Activated CD8-positive, alpha-beta memory T cell treated with anti-CD3 and anti-CD28 coated beads for 24 hours (primary cell): ENCODE measurements at regions not wholly inside any gene's neighbourhood (a gene's known extent, or its start where the extent isn't known, plus 50 kb on each side); places are given as distances from the start of the nearest gene placed in this dataset.

Source experiments
- DNase-seq: peaks from one replicate; pipeline ENCODE4 v3.0.0-alpha.2; 2020

- no peak for DNase-seq
Measured at GRCh38 chr14:36028218-36028617, 148.3 kb downstream of the PTCSC3 start.

DNA sequence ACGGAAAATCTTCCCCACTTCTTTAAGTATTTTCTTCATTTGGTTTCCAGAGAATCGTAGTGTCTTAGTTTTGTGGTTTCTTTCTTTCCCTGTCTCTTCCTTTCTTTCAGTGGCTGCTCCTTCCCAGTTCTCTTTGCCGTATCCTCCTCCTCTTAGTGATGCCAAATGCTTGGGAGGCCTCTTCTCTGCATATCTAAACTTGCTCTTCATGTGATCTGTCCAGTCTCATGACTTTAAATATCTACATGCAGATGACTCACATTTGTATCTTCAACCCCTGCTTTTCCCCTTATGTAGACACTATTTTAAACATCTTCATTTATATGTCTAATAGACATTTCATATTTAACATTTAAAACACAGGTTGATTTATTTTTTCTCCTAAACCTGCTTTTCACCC is 149.2 kb downstream of the PTCSC3 start:
- DNase-seq, result no peak

DNA sequence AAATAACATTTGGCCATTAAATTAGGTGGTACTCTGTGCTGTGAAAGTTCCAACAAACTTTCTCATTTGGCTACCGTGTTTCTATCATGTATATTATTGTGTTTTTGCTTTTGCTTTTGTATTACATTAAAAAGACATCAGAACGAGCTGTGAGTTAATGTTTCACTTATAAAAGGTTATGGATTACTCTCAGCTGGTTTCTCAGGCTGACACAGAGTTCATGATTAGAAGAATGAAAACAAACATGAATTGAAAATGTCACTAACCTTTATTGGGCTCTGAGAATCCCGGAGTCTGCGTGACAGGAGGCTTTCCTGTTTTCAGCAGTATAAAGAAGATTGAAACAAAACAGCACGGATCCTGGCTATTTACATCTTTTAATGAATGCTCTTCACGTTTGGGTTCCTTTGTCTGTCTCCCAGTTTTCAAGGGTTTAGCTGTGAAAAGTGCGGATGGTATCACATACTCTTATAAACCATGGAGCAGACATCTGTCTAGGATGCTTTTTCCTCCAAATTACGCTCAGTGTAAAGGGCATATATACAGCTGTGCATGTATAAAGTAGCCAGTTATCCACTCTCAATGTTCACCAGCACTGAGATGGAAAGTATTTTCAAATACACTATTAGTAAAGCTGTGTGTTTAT is 153.6 kb downstream of the PTCSC3 start:
- DNase-seq, result no peak

DNA sequence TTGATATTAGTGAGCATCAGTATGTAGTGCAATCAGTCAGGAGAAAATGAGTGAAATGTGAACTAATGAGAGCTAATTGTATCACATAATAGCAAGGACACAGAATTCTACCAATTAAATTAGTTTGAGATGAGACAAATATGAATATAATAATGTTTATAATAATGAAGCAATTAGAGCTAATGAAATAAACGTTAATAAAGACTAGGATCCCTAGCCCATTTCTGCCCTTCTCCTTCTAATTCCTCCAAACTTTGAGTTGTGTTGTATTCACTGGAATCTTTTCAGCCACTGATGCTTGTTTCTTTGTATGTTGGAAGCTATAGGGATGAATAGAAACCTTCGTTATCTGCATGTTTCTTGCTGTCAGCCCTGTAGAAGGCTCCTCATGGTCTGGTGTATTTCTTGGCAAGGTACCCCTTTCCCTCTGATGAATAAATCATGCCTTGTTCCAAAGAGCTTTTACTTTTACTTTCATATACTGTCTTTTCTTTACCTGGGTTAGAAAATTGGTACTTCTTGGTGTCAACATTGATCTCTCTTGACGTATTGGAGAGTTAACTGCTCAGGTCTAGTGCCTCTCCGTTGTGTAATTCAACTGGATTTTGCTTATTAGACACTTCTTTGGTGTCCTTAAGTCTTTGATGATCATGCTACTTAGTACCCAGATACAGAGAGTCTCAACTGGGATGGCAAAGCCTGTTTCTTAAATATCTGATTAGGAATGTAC is 154.8 kb downstream of the PTCSC3 start:
- no peak for DNase-seq

DNA sequence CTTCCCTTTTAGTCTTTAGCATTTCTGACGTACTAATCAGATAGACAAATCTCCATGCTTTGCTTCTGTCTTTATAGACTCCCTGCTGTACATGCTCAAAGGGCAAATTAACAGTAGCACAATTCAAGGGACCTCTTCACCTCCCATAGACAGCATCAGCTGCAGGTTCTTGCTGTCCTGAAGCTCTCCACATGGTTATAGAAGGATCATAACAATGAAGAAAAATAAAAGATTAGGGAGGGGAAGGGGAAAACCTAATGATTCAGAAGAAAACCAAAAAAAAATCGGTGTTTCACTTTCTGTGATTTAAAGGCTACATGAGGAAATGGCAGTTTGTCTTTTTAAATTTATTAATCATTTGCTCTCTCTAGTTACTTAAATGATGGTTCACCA is 155.5 kb downstream of the PTCSC3 start:
- no peak for DNase-seq

DNA sequence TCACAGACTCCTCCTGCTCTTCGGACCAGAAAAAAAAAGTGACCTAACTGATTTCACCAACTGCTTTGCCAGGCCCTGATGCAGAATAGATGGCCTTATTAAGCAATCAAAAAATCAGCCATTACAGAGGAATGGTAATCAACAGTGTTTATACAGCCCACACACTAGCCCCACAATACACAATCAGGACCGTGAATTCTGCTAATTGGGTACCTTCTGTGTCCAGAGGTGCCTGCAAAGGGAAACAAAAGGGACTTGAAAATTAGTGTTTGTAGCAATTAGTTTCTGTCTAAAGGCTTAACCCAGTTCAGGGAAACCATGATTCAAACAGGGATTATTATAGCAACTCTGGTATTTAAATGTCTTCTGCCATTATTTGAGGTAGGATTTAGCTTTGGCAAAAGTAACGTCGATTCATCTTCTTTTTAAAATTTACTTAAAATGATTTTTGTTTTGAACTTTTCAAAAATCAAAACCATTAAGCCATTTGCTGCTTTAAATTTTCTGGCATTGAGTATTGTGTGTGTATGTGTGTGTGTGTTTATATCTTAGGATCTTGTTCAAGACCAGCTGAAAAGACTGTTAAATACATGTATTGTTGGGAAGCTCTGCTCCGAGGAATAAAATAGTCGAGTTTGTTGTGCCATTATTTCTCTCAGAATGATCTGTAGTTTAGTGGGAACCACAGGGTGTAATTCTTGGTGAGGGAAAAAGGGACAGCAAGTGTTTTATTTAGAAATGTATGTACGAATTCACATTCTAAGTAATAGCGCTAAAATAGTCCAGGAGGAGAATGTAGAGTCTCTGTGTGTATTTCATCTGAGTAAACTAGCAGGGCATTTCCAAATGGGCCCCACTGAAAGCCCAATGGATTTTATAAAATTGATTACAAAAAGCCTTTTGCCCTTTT is 156.1 kb downstream of the PTCSC3 start:
- DNase-seq, result no peak

DNA sequence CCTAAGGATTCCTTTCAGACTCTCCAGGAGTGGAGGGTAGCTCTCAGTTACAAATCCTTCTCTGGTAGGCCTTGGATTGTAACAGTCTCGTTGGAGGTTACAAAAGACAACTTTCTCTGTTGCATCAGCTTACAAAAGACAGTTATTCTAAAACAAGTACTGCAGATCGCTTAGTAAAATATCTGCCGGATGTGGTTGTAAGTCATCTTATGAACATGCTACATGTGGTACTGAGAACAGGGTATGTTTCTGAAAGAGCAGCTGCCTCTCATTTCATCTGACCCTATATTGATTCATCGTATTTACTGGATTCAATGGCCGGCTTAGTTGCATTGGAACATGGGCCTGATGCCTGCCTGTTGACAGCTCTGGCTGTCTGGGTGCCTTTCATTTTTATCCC is 157.4 kb downstream of the PTCSC3 start:
- no peak for DNase-seq

GRCh38 chr14:36014236-36014635 is 162.3 kb downstream of the PTCSC3 start:
- no peak for DNase-seq

GRCh38 chr14:36013483-36013882 is 163.0 kb downstream of the PTCSC3 start:
- no peak for DNase-seq

DNA sequence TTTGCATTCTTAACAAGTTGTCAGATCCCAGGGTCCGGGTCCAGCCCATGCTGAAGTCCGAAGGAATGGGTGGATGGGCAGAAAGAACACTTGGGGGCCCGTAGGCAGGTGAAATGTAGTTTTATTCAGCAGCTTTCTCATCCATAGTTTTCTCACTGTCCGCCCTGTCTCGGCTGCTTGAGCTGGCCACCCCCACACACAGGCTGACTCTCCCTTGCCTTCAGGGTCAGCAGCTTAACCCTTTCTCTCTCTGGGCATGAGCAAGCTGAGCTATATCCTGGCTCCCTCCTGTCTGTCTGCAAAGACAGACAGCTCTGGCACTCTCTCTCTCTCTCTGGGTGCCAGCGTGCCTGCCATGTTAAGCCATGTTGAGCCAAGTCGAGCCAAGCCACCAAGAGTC is 163.9 kb downstream of the PTCSC3 start:
- no peak for DNase-seq

GRCh38 chr14:36009643-36010042 is 166.9 kb downstream of the PTCSC3 start:
- no peak for DNase-seq

DNA sequence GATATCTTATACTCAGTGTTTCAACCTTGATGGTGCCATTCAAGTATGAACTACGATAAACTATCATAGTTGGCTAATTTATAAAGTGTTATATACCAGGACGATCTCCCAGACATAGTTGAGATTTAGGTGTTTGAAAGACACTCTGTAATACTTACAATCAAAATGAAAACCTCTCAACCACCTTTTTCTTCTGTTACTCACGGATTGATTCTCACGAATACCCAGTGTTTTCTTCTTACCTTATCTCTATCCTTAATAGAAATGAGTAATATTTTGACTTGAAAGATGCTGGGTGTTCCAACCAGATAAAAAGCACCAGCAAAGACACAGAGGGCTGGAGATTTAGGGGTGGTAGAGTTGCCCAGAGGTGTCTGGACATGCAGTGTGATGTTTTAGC is 169.9 kb downstream of the PTCSC3 start:
- no peak for DNase-seq

DNA sequence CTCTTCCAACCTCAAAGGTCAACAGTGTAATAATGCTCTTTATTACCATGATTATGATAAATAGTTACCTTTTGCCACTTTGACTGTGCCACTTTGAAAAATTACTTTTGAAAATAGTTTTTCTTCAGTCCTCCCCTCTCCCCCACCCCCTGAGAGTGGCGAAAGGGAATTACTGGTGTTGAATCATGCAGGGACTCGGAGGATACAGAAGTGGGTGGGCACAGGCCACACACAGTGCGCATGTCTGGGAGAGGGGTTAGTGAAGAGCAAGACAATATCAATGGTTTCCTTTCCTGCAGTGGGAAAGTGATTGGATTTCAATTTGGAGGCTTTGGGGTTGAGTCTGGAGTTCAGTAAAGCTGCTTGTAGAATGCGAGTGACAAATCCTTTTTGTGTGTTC is 170.9 kb downstream of the PTCSC3 start:
- DNase-seq, result no peak

DNA sequence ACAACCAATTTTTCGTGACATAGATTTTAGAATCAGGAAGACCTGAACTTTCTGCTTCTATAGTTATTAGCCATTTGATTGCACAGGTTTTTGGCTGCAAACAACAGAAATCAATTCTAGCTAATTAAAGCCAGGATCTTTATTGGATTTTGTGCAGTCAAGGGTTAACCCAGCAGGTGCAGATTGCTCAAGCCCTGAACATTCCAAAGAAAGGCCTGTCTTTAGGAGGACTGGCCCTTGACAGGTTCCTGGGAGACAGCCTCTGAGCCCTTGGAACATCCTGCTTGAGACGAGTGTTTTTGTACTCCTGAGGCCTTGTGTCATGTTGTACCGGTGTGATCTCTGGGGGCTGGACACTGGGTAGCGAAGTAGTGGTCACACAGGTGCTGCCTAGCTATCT is 174.6 kb downstream of the PTCSC3 start:
- no peak for DNase-seq

DNA sequence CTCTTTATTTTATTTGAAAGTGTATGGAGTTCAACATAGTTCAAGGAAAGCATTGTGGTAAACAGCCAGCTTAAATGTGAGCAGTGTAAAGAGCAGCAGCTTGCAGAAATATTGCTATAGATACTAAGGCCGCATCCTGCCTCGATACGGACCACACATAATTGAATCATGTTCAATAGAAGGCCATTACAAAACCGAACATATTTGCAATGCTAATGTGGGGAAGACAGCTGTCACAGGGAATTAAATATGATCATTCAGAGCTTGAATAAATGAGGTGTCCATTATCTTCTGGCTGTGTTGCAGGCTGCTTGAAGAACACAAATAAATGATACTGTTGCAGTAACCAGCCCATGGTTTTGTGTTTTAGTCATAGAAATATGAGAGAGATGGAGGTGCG is 173.2 kb downstream of the BRMS1L start:
- DNase-seq, result no peak

- no peak for DNase-seq
Measured at GRCh38 chr14:35998303-35998702, 172.2 kb downstream of the BRMS1L start.

GRCh38 chr14:35993684-35993960 is 167.5 kb downstream of the BRMS1L start:
- no peak for DNase-seq

GRCh38 chr14:35992816-35993683 is 166.9 kb downstream of the BRMS1L start:
- no peak for DNase-seq

- DNase-seq, result no peak
Measured at GRCh38 chr14:35991356-35991755, 165.2 kb downstream of the BRMS1L start.

GRCh38 chr14:35989736-35990135 is 163.6 kb downstream of the BRMS1L start:
- DNase-seq, result no peak

DNA sequence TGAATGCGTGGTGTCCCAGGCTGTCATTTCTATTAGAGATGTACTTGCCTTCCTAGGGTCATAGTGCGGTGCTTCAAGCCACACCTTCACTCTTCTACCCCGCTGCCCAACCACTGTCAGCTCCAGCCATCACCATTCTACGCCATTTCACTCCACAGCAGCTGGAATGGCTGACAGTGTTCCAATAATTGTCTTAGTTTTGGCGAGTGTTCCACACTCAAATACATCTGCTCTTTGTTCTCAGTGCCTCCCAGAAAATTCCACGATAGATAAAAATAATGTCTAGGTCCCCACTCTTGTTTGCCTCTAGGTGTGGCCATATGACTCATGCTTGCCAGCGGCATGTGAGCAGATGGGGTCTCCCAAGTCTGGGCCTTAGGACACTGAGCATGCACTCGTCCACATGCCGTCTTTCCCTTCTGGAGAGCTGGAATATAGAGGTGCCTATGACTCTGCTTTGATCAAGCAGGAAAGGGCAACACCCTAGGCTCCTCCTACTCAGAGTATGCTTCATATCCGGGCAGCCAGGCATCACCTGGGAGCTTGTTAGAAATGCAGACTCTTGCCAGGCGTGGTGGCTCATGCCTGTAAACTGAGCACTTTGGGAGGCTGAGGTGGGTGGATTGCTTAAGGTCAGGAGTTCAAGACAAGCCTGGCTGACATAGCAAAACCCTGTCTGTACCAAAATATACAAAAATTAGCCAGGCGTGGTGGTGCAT is 163.0 kb downstream of the BRMS1L start:
- DNase-seq, result no peak

- DNase-seq, result no peak
Measured at GRCh38 chr14:35988550-35988949, 162.4 kb downstream of the BRMS1L start.
